ENCODE measurements at regions not wholly inside any gene's neighbourhood (a gene's known extent, or its start where the extent isn't known, plus 50 kb on each side); places are given as distances from the start of the nearest gene placed in this dataset.

DNA sequence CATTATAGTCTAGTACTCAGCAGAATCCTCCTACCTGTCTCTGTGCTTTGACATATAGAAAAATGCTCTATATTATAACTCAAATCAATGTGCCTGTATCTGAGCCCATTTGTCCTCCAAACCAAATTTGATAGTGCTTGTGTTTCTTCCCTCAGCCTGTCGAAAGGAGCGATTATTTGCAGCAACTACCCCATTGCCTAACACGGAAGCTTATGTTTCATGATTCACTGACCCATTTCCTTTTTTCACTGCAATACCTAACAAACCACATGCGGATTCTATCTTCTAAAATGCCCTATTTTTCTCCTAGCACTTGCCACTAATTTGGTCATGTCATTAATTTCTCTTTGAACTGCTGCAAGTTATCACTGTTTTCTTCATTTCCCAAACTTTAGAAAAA, 1220.6 kb upstream of the CADM2 start:
- Histone ChIP-seq H3K27ac (ENCODE audit: low read depth, low read length) (no peak overlapping the region), H4K20me1 (ENCODE audit: control insufficient read depth, insufficient read depth, low read depth, low read length) (no peaks in the 10 kb centered on the region), H3K4me3 (ENCODE audit: low read length) (no peak overlapping the region), H3K9me2 (replicated peaks; ENCODE audit: control insufficient read depth, low read length) (no peaks in the 10 kb centered on the region), H3K4me1 (ENCODE audit: control insufficient read depth, low read length) (no peaks in the 10 kb centered on the region), H3K9me3 (ENCODE audit: control insufficient read depth, insufficient read depth, low read length) (no peaks in the 10 kb centered on the region), H3K27me3 (ENCODE audit: control insufficient read depth, low read length) (no peaks in the 10 kb centered on the region), H3F3A (ENCODE audit: control insufficient read depth, insufficient read depth) (no peaks in the 10 kb centered on the region), H3K79me2 (ENCODE audit: control insufficient read depth, low read length) (no peaks in the 10 kb centered on the region), H3K36me3 (ENCODE audit: control insufficient read depth, low read length) (no peaks in the 10 kb centered on the region), H3K4me2 (ENCODE audit: low read length) (no peak overlapping the region)
- TF ChIP-seq, protein P1, sequence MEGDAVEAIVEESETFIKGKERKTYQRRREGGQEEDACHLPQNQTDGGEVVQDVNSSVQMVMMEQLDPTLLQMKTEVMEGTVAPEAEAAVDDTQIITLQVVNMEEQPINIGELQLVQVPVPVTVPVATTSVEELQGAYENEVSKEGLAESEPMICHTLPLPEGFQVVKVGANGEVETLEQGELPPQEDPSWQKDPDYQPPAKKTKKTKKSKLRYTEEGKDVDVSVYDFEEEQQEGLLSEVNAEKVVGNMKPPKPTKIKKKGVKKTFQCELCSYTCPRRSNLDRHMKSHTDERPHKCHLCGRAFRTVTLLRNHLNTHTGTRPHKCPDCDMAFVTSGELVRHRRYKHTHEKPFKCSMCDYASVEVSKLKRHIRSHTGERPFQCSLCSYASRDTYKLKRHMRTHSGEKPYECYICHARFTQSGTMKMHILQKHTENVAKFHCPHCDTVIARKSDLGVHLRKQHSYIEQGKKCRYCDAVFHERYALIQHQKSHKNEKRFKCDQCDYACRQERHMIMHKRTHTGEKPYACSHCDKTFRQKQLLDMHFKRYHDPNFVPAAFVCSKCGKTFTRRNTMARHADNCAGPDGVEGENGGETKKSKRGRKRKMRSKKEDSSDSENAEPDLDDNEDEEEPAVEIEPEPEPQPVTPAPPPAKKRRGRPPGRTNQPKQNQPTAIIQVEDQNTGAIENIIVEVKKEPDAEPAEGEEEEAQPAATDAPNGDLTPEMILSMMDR (IDR thresholded peaks at IDR 0.05; ENCODE audit: low read depth, low read length, poor library complexity, severe bottlenecking), result no peak
- TF ChIP-seq EZH2phosphoT487 (IDR thresholded peaks at IDR 0.05; ENCODE audit: borderline replicate concordance, low read length), result no peak

DNA sequence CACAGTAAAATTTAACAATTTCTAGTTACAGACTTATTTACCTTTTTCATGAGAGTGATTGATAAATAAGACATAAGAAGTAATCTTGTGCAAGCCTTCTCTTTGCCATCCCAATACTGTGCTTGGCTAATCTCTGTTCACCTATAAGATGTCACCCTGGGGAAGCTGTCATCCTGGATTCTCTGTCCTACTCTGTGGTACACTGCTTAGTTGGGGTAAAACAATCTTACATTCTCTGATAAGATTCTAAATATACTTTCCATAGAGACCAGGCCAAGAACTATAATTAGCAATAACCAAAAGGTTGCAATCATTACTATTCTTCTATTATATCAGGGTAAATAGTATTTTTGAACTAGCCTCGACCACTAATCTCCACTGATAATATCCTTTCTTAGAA, 1218.3 kb upstream of the CADM2 start:
- H3K36me3 ChIP-seq (ENCODE audit: control insufficient read depth, low read length), result no peaks in the 10 kb centered on the region
- H3K27me3 ChIP-seq (ENCODE audit: control insufficient read depth, low read length), result no peaks in the 10 kb centered on the region
- H3K4me1 ChIP-seq (ENCODE audit: control insufficient read depth, low read length), result no peaks in the 10 kb centered on the region
- no peaks in the 10 kb centered on the region for H3K79me2 ChIP-seq (ENCODE audit: control insufficient read depth, low read length)
- H3F3A ChIP-seq (ENCODE audit: control insufficient read depth, insufficient read depth), result no peaks in the 10 kb centered on the region
- no peak overlapping the region for H3K4me3 ChIP-seq (ENCODE audit: low read length)
- TF ChIP-seq EZH2phosphoT487 (IDR thresholded peaks at IDR 0.05; ENCODE audit: borderline replicate concordance, low read length), result no peak
- TF ChIP-seq, protein P1 (IDR thresholded peaks at IDR 0.05; ENCODE audit: low read depth, low read length, poor library complexity, severe bottlenecking), result no peak
- no peaks in the 10 kb centered on the region for H3K9me3 ChIP-seq (ENCODE audit: control insufficient read depth, insufficient read depth, low read length)
- no peak overlapping the region for H3K4me2 ChIP-seq (ENCODE audit: low read length)
- H3K9me2 ChIP-seq (replicated peaks; ENCODE audit: control insufficient read depth, low read length), result no peaks in the 10 kb centered on the region
- no peak overlapping the region for H3K27ac ChIP-seq (ENCODE audit: low read depth, low read length)
- no peaks in the 10 kb centered on the region for H4K20me1 ChIP-seq (ENCODE audit: control insufficient read depth, insufficient read depth, low read depth, low read length)

DNA sequence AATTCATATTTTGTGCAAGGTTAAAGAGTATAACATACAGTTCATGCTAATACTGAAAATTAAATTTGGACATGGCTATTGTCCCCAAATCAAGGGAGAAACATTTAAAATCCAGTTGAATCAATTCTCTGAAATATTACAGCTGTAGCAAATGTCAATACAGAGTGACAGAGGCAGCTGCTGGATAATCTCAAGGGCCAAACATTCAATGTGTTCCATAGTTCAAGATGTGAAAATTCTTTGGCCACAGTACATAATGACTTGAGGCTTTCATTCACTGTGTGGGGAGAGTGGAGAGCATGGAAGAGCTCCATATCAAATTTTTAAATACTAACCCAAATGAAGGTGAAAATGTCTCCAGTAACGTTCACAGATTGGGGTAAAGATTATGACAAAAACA, 1192.8 kb upstream of the CADM2 start:
- Histone ChIP-seq H3K36me3 (ENCODE audit: control insufficient read depth, low read length) (no peaks in the 10 kb centered on the region), H4K20me1 (ENCODE audit: control insufficient read depth, insufficient read depth, low read depth, low read length) (no peaks in the 10 kb centered on the region), H3K4me3 (ENCODE audit: low read length) (no peak overlapping the region), H3K4me2 (ENCODE audit: low read length) (no peak overlapping the region), H3K27me3 (ENCODE audit: control insufficient read depth, low read length) (no peaks in the 10 kb centered on the region), H3K79me2 (ENCODE audit: control insufficient read depth, low read length) (no peaks in the 10 kb centered on the region), H3K4me1 (ENCODE audit: control insufficient read depth, low read length) (no peaks in the 10 kb centered on the region), H3K9me2 (replicated peaks; ENCODE audit: control insufficient read depth, low read length) (no peaks in the 10 kb centered on the region), H3K9me3 (ENCODE audit: control insufficient read depth, insufficient read depth, low read length) (no peaks in the 10 kb centered on the region), H3K27ac (ENCODE audit: low read depth, low read length) (no peak overlapping the region), H3F3A (ENCODE audit: control insufficient read depth, insufficient read depth) (no peaks in the 10 kb centered on the region)
- TF ChIP-seq, protein P1 (IDR thresholded peaks at IDR 0.05; ENCODE audit: low read depth, low read length, poor library complexity, severe bottlenecking), result no peak
- no peak for TF ChIP-seq EZH2phosphoT487 (IDR thresholded peaks at IDR 0.05; ENCODE audit: borderline replicate concordance, low read length)

Data from DOHH2 (cell line).